ENCODE measurements at regions not wholly inside any gene's neighbourhood (a gene's known extent, or its start where the extent isn't known, plus 50 kb on each side); places are given as distances from the start of the nearest gene placed in this dataset.

- no peak for TF ChIP-seq CTCF (IDR thresholded peaks at IDR 0.05)
- TF ChIP-seq ZFX (IDR thresholded peaks at IDR 0.05; ENCODE audit: borderline replicate concordance) = no peak
These were observed 279.5 kb downstream of the FOXL1 start for GRCh38 chr16:86857807-86858206.

All from 22Rv1 (cell line).